IPS-20b (cell line): ENCODE measurements at regions not wholly inside any gene's neighbourhood (a gene's known extent, or its start where the extent isn't known, plus 50 kb on each side); places are given as distances from the start of the nearest gene placed in this dataset.
A peak's percentile ranks its signal among the peaks of the same experiment; 100 is the strongest.
"Not testable (repeated sequence)": the region's sequence is repeated elsewhere in the genome, so short reads cannot be mapped to it uniquely, and the experiment has no call there.

Experiments
- H3K27ac ChIP-seq: one replicate; pipeline ENCODE4 v1.5.1; 2013; ENCODE audit warnings: low read length
- H3K27me3 ChIP-seq: 2 replicates; pipeline ENCODE4 v1.6.1; 2013; ENCODE audit warnings: mild to moderate bottlenecking, low read length, inconsistent platforms; ENCODE audit not compliant: insufficient read depth
- H3K36me3 ChIP-seq: 2 replicates; pipeline ENCODE4 v1.6.1; 2013; ENCODE audit warnings: low read depth, mild to moderate bottlenecking, inconsistent platforms, low read length, moderate library complexity; ENCODE audit not compliant: insufficient read depth
- H3K4me1 ChIP-seq: 2 replicates; pipeline ENCODE4 v1.6.1; 2013; ENCODE audit warnings: mild to moderate bottlenecking, control low read depth, inconsistent platforms, low read length, moderate library complexity; ENCODE audit not compliant: insufficient read depth
- H3K4me3 ChIP-seq: 2 replicates; pipeline ENCODE4 v1.5.1; 2013; ENCODE audit warnings: mild to moderate bottlenecking, low read length, inconsistent platforms
- H3K9ac ChIP-seq: 2 replicates; pipeline ENCODE4 v1.6.1; 2013; ENCODE audit warnings: low read depth, mild to moderate bottlenecking, inconsistent platforms, low read length, moderate library complexity
- H3K9me3 ChIP-seq: 2 replicates; pipeline ENCODE4 v1.6.1; 2013; ENCODE audit warnings: mild to moderate bottlenecking, low read depth, low read length, inconsistent platforms; ENCODE audit not compliant: insufficient read depth

DNA sequence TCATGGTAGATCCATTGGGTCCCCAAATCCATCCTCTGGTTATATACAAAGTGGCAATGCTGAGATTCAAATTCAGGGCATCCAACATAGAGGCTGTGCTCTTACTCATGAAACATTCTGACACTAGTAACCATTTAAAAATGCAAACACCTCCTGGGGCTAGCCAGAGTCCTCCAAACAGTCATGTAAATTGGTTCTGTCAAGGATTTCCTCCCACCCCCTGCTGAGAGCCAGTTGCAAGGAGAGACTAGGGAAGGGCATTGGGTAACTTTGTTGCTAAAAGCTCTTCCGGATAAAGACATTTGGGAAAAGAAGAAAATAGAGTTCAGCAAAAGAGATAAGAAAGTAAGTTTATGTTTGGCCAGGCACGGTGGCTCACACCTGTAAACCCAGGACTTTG lies 58.3 kb downstream of the ART5 start:
- not testable (repeated sequence) for H3K9ac ChIP-seq, H3K36me3 ChIP-seq, H3K9me3 ChIP-seq, H3K27ac ChIP-seq, H3K4me1 ChIP-seq
- Histone ChIP-seq H3K27me3 (peaks cover 31% of the 10 kb centered on the region), H3K4me3 (peak overlapping the region; percentile 32; the same call in 1 of the 2 replicates)

DNA sequence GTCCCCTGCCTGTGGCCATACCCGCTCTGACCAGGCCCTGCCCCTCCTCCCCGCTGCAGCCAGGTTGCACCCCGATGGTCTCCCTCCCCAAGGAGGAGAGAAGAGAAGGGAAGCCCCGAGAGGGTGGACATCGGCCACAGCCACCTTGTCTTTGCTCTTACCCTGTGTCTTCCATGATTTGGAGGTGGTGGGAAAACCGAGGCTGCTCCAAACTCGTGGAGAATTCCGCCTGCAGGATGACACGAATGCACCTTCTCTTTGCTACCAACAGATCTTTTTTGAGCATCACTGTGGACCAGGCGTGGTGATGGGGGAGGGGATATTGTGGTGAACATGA lies 60.4 kb downstream of the ART5 start:
- not testable (repeated sequence) for H3K9me3 ChIP-seq, H3K36me3 ChIP-seq, H3K4me3 ChIP-seq, H3K4me1 ChIP-seq, H3K9ac ChIP-seq, H3K27ac ChIP-seq
- peaks cover 35% of the 10 kb centered on the region for H3K27me3 ChIP-seq

DNA sequence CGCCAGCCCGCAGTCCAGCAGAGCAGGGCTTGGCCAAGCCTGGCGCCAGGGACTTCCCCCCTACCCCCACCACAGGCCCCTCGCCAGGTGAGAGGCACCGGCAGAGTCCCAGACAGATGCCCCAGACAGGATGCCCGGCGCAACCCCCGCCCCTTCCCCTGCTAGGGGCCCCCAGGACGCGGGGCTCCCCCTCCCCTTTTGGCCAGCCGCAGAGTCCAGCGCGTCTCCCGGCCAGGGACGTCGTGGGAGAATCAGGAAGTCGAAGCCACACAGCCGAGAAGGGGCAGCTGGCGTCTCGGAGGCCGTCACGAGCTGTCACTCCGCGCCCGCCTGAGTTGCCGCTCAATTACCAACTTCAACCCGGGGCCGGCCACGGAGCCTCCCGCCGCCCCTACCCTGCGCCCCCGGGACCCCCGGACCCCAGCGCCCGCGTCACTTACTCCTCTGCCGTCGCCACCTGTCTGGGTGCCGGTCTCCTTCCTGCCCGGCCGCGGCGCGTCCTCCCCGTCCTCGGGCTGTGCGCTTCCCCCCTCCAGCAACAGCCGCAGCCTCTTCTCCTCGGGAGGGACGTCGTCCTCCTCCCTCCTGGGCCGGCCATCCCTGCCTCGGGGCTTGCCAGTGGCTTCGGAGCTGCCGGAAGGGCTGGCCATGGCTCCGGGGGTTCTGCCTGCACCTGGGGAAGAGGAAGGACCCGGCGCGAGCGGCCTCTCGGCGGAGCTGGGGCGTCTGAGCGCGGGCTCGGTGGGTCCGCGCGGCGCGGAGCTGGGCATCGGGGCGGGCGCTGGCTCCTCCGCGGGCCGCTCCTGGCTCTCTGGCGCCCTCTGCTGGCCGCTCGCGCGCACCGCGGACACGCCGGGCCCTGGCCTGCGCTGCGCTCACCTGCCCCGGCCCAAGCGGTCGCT lies 61.1 kb downstream of the ART5 start:
- peaks cover 35% of the 10 kb centered on the region for H3K27me3 ChIP-seq
- H3K27ac ChIP-seq, H3K9me3 ChIP-seq, H3K9ac ChIP-seq, H3K4me1 ChIP-seq, H3K36me3 ChIP-seq: not testable (repeated sequence)
- peak overlapping the region; percentile 59; the same call in 1 of the 2 replicates for H3K4me3 ChIP-seq

DNA sequence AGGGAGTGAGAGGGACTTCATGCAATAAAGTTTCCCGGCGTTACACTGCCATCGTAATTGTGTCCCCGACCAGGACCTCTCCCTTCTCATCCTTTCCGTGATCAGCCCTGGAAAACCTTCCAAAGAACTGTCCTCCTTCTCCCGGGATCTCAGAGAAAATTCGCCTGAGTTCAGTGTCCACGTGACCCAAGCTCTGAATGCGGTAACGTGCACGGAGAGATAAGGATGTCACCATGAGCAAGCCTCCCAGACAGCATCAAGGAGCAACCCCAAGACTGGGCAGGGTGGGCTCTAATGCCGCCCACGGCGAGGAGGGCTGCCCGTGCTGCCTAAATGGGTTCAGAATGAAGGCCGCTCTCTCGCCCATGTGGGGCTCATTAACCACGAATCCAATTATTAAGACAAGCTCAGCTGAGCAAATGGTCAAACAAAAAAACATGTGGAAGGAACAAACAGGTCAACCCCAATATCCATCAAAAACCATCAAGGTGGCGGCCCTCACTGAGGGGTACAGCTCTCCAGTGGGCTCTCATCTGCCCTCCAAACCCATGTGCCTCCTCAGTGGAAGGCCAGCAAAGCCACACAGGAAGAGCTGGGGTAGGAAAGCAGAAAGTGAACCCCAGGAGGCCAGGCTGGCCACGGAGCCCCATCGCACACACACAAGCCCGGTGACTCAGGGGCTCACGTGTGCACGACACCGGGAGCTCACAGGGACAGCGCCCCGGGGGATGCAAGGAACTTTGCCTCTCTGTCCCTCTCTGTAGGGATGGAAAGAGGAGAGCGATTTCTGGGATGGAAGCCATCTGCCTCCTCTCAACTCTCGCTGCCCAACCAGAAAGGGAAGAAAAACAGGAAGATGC lies 62.0 kb downstream of the ART5 start:
- not testable (repeated sequence) for H3K4me1 ChIP-seq, H3K9me3 ChIP-seq, H3K27ac ChIP-seq, H3K9ac ChIP-seq, H3K36me3 ChIP-seq
- Histone ChIP-seq H3K27me3 (peaks cover 35% of the 10 kb centered on the region), H3K4me3 (peak overlapping the region; percentile 59; the same call in 1 of the 2 replicates)

DNA sequence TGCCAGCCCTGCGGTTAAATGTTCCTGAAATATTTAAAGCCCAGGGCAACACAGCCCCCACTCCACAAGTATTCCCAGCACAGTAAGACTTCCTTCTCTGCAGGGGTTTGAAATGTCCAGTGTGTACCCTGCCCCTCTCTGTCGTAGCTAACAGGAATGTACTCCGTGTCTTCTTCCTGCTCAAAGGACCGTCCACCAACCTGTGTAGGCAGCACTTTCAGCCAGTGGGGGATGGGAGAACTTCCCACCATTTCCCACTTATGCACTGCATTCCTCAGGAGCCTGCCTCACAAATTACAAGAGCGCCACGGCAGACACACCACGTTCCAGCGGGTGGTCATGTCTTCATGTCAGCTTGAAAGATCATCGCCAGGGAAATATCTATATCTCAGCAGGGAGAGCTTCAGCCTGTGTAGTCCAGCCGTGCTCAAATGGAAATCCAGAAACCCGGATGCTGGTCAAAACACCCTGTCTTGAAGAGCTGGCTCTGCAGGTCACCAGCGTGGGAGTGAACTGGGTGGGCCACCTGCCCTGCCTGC lies 65.7 kb downstream of the ART5 start:
- H3K36me3 ChIP-seq, H3K4me3 ChIP-seq, H3K9me3 ChIP-seq, H3K4me1 ChIP-seq, H3K9ac ChIP-seq, H3K27ac ChIP-seq: not testable (repeated sequence)
- H3K27me3 ChIP-seq, result peaks cover 22% of the 10 kb centered on the region

DNA sequence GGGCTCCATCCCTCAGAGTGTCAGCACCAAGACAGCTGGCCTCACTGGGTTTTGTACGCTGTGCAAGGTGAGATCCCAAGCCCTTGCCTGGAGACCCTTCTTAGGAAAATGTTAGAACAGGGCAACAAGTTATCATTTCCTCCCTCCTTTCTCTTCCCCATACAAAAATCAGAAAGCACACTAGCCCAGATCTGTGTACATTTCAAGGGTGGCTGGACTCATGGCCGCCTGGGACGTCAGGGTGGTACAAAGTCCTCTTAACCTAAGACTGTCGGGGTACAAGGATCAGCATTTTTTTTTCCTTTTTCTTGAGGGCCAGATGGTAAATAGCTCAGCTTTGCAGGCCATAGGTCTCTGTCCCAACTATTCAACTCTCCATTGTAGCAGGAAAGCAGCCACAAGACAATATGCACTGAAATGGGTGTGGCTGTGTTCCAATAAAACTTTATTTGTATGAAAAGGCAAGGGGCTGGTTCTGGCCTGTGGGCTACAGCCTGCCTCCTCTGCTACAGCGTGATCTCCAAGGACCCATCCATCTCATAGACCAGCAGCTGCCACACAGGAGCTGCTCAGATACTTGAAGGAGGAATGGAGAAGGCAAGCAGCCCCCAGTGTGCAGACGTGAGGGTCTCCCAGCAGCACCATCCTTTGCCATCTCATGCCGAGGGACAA lies 68.7 kb downstream of the ART5 start:
- not testable (repeated sequence) for H3K9me3 ChIP-seq, H3K27ac ChIP-seq, H3K27me3 ChIP-seq, H3K9ac ChIP-seq, H3K4me3 ChIP-seq, H3K4me1 ChIP-seq, H3K36me3 ChIP-seq

DNA sequence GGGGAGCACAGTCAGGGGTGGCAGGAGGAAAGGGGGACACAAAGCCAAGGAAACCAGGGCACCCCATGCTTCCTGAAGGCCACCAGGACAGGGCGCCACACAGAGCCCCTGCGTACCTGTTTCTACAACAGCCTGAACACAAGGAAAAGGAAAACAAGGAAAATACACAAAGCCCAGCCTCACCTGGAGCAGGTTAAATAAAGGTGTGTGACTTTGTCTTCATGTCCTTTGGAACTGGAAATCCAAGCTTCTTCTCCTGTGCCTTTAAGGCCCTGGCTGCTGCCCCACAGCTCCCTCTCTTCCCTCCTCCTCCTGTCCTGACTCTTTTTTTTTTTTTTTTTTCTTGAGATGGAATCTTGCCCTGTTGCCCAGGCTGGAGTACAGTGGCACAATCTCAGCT lies 70.0 kb downstream of the ART5 start:
- not testable (repeated sequence) for H3K9ac ChIP-seq, H3K4me3 ChIP-seq, H3K27me3 ChIP-seq, H3K36me3 ChIP-seq, H3K27ac ChIP-seq, H3K4me1 ChIP-seq, H3K9me3 ChIP-seq

DNA sequence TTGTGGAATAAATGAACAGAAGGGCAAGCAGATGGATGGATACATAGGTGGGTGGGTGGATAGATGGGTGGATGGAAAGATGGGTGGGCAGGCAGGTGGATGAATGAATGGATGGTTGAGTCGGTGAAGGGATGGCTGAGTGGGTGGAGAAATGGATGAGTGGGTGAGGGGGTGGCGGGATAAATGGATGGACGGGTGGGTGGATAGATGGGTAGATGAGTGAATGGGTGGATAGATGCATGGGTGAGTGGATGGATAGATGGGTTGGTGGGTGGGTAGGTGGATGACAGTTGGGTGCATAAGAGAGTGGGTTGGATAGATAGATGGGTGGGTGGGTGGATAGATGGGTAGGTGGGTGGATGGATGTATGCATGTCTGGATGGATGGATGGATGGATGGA lies 76.0 kb downstream of the ART5 start:
- H3K9ac ChIP-seq, H3K27ac ChIP-seq, H3K4me3 ChIP-seq, H3K27me3 ChIP-seq, H3K36me3 ChIP-seq, H3K9me3 ChIP-seq, H3K4me1 ChIP-seq: not testable (repeated sequence)

DNA sequence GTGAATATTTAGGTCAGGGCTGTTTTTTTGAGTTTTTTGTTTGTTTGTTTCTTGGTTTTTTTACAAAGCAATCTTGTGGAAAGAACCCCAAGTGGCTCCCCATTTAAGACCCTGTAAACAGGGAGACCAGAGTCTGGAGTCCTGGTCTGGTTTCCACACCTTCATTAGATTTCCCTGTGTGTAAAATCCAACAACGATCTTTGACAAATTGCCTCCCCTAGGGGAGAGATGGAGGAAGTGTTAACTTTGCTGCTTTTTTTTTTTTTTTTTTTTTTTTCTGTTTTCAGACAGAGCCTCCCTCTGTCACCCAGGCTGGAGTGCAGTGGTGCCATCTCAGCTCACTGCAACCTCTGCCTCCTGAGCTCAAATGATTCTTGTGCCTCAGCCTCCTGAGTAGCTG lies 77.4 kb downstream of the ART5 start:
- not testable (repeated sequence) for H3K4me1 ChIP-seq, H3K9me3 ChIP-seq, H3K27ac ChIP-seq

DNA sequence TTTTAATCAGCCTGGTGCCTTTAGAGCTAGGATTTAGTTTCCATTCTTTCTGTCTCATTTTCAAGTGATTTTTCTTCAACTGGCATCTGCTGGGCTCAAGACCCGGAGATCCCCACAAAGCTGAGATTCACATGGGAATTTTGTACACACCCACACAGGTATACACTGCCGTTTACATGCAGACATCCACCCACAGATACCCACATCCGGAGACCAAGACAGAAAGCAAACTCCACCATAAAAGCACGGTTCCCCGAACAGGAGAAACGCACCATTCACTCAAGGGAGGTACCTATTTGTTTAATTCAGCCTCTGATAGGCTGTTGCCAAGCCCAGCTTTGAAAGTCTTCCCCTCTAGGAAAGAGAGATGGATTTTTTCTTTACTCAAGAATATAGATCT lies 87.2 kb downstream of the ART5 start:
- H3K27ac ChIP-seq, H3K4me3 ChIP-seq, H3K36me3 ChIP-seq, H3K4me1 ChIP-seq, H3K27me3 ChIP-seq, H3K9me3 ChIP-seq, H3K9ac ChIP-seq: not testable (repeated sequence)

More for the DNA sequence above, 77.4 kb downstream of the ART5 start:
- H3K27me3 ChIP-seq, H3K4me3 ChIP-seq, H3K9ac ChIP-seq, H3K36me3 ChIP-seq: not testable (repeated sequence)

DNA sequence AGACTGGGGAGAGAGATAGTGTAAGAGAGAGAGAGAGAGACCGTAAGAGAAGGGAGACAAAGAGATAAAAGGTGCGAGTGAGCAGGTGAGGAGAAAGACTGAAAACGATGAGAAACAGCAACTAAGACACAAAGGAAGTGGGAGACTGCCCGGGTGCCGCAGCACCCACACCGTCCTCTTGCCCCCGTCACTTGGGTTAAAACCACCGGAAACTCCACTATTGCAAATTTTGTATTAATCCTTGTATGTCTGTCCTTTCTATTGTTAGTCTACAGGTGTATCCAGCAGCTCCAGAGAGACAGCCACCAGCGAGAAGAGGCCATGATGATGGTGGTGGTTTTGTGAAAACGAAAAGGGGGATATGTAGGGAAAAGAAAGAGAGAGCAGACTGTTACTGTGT lies 96.8 kb downstream of the ART5 start:
- not testable (repeated sequence) for H3K27me3 ChIP-seq, H3K4me3 ChIP-seq, H3K27ac ChIP-seq, H3K9me3 ChIP-seq, H3K36me3 ChIP-seq, H3K9ac ChIP-seq, H3K4me1 ChIP-seq
